LNCAP (cell line): ENCODE measurements at regions not wholly inside any gene's neighbourhood (a gene's known extent, or its start where the extent isn't known, plus 50 kb on each side); places are given as distances from the start of the nearest gene placed in this dataset.

Experiments used
- CTCF ChIP-seq: fragments of 450-650 bp; IDR thresholded peaks from 2 replicates; pipeline ENCODE4 v1.5.1; 2017; ENCODE audit warnings: mild to moderate bottlenecking

GRCh38 chr5:2241842-2242241, 359.1 kb upstream of the IRX4 start:
- no peak for TF ChIP-seq CTCF

GRCh38 chr5:2240118-2240904, 357.6 kb upstream of the IRX4 start:
- TF ChIP-seq CTCF = no peak

GRCh38 chr5:2239201-2239910, 356.6 kb upstream of the IRX4 start:
- TF ChIP-seq CTCF = no peak

- TF ChIP-seq CTCF = no peak
Measured at GRCh38 chr5:2238732-2239131, 356.0 kb upstream of the IRX4 start.

- no peak for TF ChIP-seq CTCF
Measured at GRCh38 chr5:2227433-2227832, 344.7 kb upstream of the IRX4 start.

- no peak for TF ChIP-seq CTCF
Measured at GRCh38 chr5:2224689-2225088, 342.0 kb upstream of the IRX4 start.

GRCh38 chr5:2223303-2223702, 340.6 kb upstream of the IRX4 start:
- no peak for TF ChIP-seq CTCF
